ENCODE measurements at regions not wholly inside any gene's neighbourhood (a gene's known extent, or its start where the extent isn't known, plus 50 kb on each side); places are given as distances from the start of the nearest gene placed in this dataset.
A peak's percentile ranks its signal among the peaks of the same experiment; 100 is the strongest.
"Not testable (repeated sequence)": the region's sequence is repeated elsewhere in the genome, so short reads cannot be mapped to it uniquely, and the experiment has no call there.

GRCh38 chr16:35102780-35103403 is 1643.5 kb downstream of the TP53TG3F start:
- DNase-seq (no peak), ATAC-seq (ENCODE audit: low FRiP score) (no peak)
- no peaks in the 10 kb centered on the region for H3K4me1 ChIP-seq (ENCODE audit: control insufficient read depth in 1 of 2, insufficient read depth in 2 of 2, low read length in 2 of 2)
- no peaks in the 10 kb centered on the region for H3K36me3 ChIP-seq (ENCODE audit: control insufficient read depth in 1 of 2, insufficient read depth in 2 of 2, low read length in 1 of 2)
- no peaks in the 10 kb centered on the region for H3K9me3 ChIP-seq (ENCODE audit: control insufficient read depth, low read length)
- H3K27ac ChIP-seq (ENCODE audit: low read depth in 1 of 2, low read length in 2 of 2), result no peak overlapping the region
- H3K27me3 ChIP-seq (ENCODE audit: control insufficient read depth in 1 of 2, insufficient read depth in 2 of 2, low read length in 1 of 2), result no peaks in the 10 kb centered on the region
- no peak overlapping the region for H3K4me3 ChIP-seq (ENCODE audit: low read length in 2 of 2)
- intact Hi-C loops (cut with DNase I), result no loop called here
- 25 to 31% methylated on average over 6 of the region's 6 CpGs for WGBS, 2 donors

- WGBS, 2 donors, result 66 to 81% methylated on average over 4 of the region's 4 CpGs
- H3K27ac ChIP-seq (ENCODE audit: low read depth in 1 of 2, low read length in 2 of 2); H3K4me1 ChIP-seq (ENCODE audit: control insufficient read depth in 1 of 2, insufficient read depth in 2 of 2, low read length in 2 of 2); H3K4me3 ChIP-seq (ENCODE audit: low read length in 2 of 2); intact Hi-C loops (cut with DNase I); ATAC-seq (ENCODE audit: low FRiP score); H3K9me3 ChIP-seq (ENCODE audit: control insufficient read depth, low read length); DNase-seq; H3K27me3 ChIP-seq (ENCODE audit: control insufficient read depth in 1 of 2, insufficient read depth in 2 of 2, low read length in 1 of 2); H3K36me3 ChIP-seq (ENCODE audit: control insufficient read depth in 1 of 2, insufficient read depth in 2 of 2, low read length in 1 of 2): not testable (repeated sequence)
Measured at GRCh38 chr16:35111772-35112171, 1652.4 kb downstream of the TP53TG3F start.

- 42 to 45% methylated on average over 4 of the region's 4 CpGs for WGBS, 2 donors
- no peak for DNase-seq
- H3K4me1 ChIP-seq (ENCODE audit: control insufficient read depth in 1 of 2, insufficient read depth in 2 of 2, low read length in 2 of 2), result no peaks in the 10 kb centered on the region
Measured at GRCh38 chr16:35131429-35131828, 1672.0 kb downstream of the TP53TG3F start.

GRCh38 chr16:35134471-35134870 is 1675.1 kb downstream of the TP53TG3F start:
- WGBS, 2 donors, result 20 to 27% methylated on average over 2 of the region's 2 CpGs
- H3K4me1 ChIP-seq (ENCODE audit: control insufficient read depth in 1 of 2, insufficient read depth in 2 of 2, low read length in 2 of 2), result no peaks in the 10 kb centered on the region
- no peak for DNase-seq
- no peak for ATAC-seq (ENCODE audit: low FRiP score)
- H3K27ac ChIP-seq (ENCODE audit: low read depth in 1 of 2, low read length in 2 of 2), result no peak overlapping the region
- no peaks in the 10 kb centered on the region for H3K9me3 ChIP-seq (ENCODE audit: control insufficient read depth, low read length)
- peaks cover 0 to 1% of the 10 kb centered on the region in 2 donors for H3K27me3 ChIP-seq (ENCODE audit: control insufficient read depth in 1 of 2, insufficient read depth in 2 of 2, low read length in 1 of 2)
- no peaks in the 10 kb centered on the region for H3K36me3 ChIP-seq (ENCODE audit: control insufficient read depth in 1 of 2, insufficient read depth in 2 of 2, low read length in 1 of 2)
- intact Hi-C loops (cut with DNase I), result no loop called here
- H3K4me3 ChIP-seq (ENCODE audit: low read length in 2 of 2), result no peak overlapping the region

More at GRCh38 chr16:35131429-35131828, 1672.0 kb downstream of the TP53TG3F start:
- no peak overlapping the region for H3K27ac ChIP-seq (ENCODE audit: low read depth in 1 of 2, low read length in 2 of 2)
- H3K9me3 ChIP-seq (ENCODE audit: control insufficient read depth, low read length), result no peaks in the 10 kb centered on the region
- no peaks in the 10 kb centered on the region for H3K36me3 ChIP-seq (ENCODE audit: control insufficient read depth in 1 of 2, insufficient read depth in 2 of 2, low read length in 1 of 2)
- no peak for ATAC-seq (ENCODE audit: low FRiP score)
- intact Hi-C loops (cut with DNase I), result no loop called here
- no peak overlapping the region for H3K4me3 ChIP-seq (ENCODE audit: low read length in 2 of 2)
- peaks cover 0 to 1% of the 10 kb centered on the region in 2 donors for H3K27me3 ChIP-seq (ENCODE audit: control insufficient read depth in 1 of 2, insufficient read depth in 2 of 2, low read length in 1 of 2)

- peak in 1 of 2 donors; percentile 64 for DNase-seq
Measured at GRCh38 chr16:35140293-35140986, 1681.0 kb downstream of the TP53TG3F start.

GRCh38 chr16:35141303-35141702 is 1681.9 kb downstream of the TP53TG3F start:
- H3K4me3 ChIP-seq (ENCODE audit: low read length in 2 of 2), result no peak overlapping the region
- DNase-seq, result no peak
- 72 to 78% methylated on average over 18 of the region's 18 CpGs for WGBS, 2 donors

More at GRCh38 chr16:35140293-35140986, 1681.0 kb downstream of the TP53TG3F start:
- no peak overlapping the region for H3K4me3 ChIP-seq (ENCODE audit: low read length in 2 of 2)
- intact Hi-C loops (cut with DNase I), result no loop called here
- no peaks in the 10 kb centered on the region for H3K27me3 ChIP-seq (ENCODE audit: control insufficient read depth in 1 of 2, insufficient read depth in 2 of 2, low read length in 1 of 2)
- ATAC-seq (ENCODE audit: low FRiP score), result no peak
- H3K4me1 ChIP-seq (ENCODE audit: control insufficient read depth in 1 of 2, insufficient read depth in 2 of 2, low read length in 2 of 2), result no peaks in the 10 kb centered on the region
- H3K27ac ChIP-seq (ENCODE audit: low read depth in 1 of 2, low read length in 2 of 2), result no peak overlapping the region
- no peaks in the 10 kb centered on the region for H3K9me3 ChIP-seq (ENCODE audit: control insufficient read depth, low read length)
- 77 to 78% methylated on average over 33 of the region's 33 CpGs for WGBS, 2 donors
- H3K36me3 ChIP-seq (ENCODE audit: control insufficient read depth in 1 of 2, insufficient read depth in 2 of 2, low read length in 1 of 2), result no peaks in the 10 kb centered on the region

GRCh38 chr16:35142147-35142808 is 1682.9 kb downstream of the TP53TG3F start:
- Histone ChIP-seq H3K4me1 (ENCODE audit: control insufficient read depth in 1 of 2, insufficient read depth in 2 of 2, low read length in 2 of 2) (no peaks in the 10 kb centered on the region), H3K27ac (ENCODE audit: low read depth in 1 of 2, low read length in 2 of 2) (no peak overlapping the region), H3K36me3 (ENCODE audit: control insufficient read depth in 1 of 2, insufficient read depth in 2 of 2, low read length in 1 of 2) (no peaks in the 10 kb centered on the region), H3K4me3 (ENCODE audit: low read length in 2 of 2) (no peak overlapping the region), H3K27me3 (ENCODE audit: control insufficient read depth in 1 of 2, insufficient read depth in 2 of 2, low read length in 1 of 2) (no peaks in the 10 kb centered on the region), H3K9me3 (ENCODE audit: control insufficient read depth, low read length) (no peaks in the 10 kb centered on the region)
- 57 to 59% methylated on average over 6 of the region's 6 CpGs for WGBS, 2 donors
- intact Hi-C loops (cut with DNase I), result no loop called here
- DNase-seq, result peak in 1 of 2 donors; percentile 50
- no peak for ATAC-seq (ENCODE audit: low FRiP score)

More at GRCh38 chr16:35141303-35141702, 1681.9 kb downstream of the TP53TG3F start:
- Histone ChIP-seq H3K36me3 (ENCODE audit: control insufficient read depth in 1 of 2, insufficient read depth in 2 of 2, low read length in 1 of 2) (no peaks in the 10 kb centered on the region), H3K4me1 (ENCODE audit: control insufficient read depth in 1 of 2, insufficient read depth in 2 of 2, low read length in 2 of 2) (no peaks in the 10 kb centered on the region), H3K9me3 (ENCODE audit: control insufficient read depth, low read length) (no peaks in the 10 kb centered on the region), H3K27me3 (ENCODE audit: control insufficient read depth in 1 of 2, insufficient read depth in 2 of 2, low read length in 1 of 2) (no peaks in the 10 kb centered on the region), H3K27ac (ENCODE audit: low read depth in 1 of 2, low read length in 2 of 2) (no peak overlapping the region)
- intact Hi-C loops (cut with DNase I), result no loop called here
- no peak for ATAC-seq (ENCODE audit: low FRiP score)

GRCh38 chr16:35142809-35143192 is 1683.4 kb downstream of the TP53TG3F start:
- no peaks in the 10 kb centered on the region for H3K36me3 ChIP-seq (ENCODE audit: control insufficient read depth in 1 of 2, insufficient read depth in 2 of 2, low read length in 1 of 2)
- no peaks in the 10 kb centered on the region for H3K4me1 ChIP-seq (ENCODE audit: control insufficient read depth in 1 of 2, insufficient read depth in 2 of 2, low read length in 2 of 2)
- H3K4me3 ChIP-seq (ENCODE audit: low read length in 2 of 2), result no peak overlapping the region
- ATAC-seq (ENCODE audit: low FRiP score) (no peak), DNase-seq (peak in 1 of 2 donors; percentile 39)
- WGBS, 2 donors, result 93 to 95% methylated on average over 8 to 12 of the region's 12 CpGs
- intact Hi-C loops (cut with DNase I), result no loop called here
- no peak overlapping the region for H3K27ac ChIP-seq (ENCODE audit: low read depth in 1 of 2, low read length in 2 of 2)
- no peaks in the 10 kb centered on the region for H3K27me3 ChIP-seq (ENCODE audit: control insufficient read depth in 1 of 2, insufficient read depth in 2 of 2, low read length in 1 of 2)
- H3K9me3 ChIP-seq (ENCODE audit: control insufficient read depth, low read length), result no peaks in the 10 kb centered on the region

Data from aorta (tissue), 5 donors.